ENCODE measurements at regions not wholly inside any gene's neighbourhood (a gene's known extent, or its start where the extent isn't known, plus 50 kb on each side); places are given as distances from the start of the nearest gene placed in this dataset.

DNA sequence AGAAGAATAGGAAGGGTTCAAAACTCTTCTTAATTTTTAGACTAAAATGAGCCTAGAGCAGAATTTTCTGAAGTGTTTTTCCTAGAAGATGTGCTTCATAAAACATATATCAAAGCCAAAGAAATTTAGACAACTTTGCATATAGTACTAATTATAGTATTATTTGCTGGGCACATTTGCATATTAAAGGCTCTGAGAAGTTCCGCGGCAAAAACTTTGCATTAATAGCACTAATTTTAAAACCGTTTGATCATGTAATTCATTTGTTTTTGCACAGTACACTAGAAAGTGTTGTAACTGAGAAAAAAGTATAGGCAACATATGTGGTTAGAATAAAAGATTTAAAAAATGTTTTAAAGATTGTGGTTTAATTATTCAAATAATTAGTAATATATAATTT is 412.0 kb upstream of the NR2F2 start:
- Histone ChIP-seq H3K9me3 (no peaks in the 10 kb centered on the region), H3K27me3 (no peaks in the 10 kb centered on the region), H3K4me1 (no peaks in the 10 kb centered on the region), H3K36me3 (no peaks in the 10 kb centered on the region), H3K27ac (no peak overlapping the region), H3K4me3 (no peak overlapping the region)
- WGBS: 94% methylated on average over 3 of the region's 3 CpGs
- DNase-seq (ENCODE audit: low spot score in 2 of 2): no peak
- TF ChIP-seq POLR2AphosphoS5 (IDR thresholded peaks at IDR 0.05) (no peak), EP300 (IDR thresholded peaks at IDR 0.05) (no peak), POLR2A (IDR thresholded peaks at IDR 0.05) (no peak)
- TF ChIP-seq, protein P1, sequence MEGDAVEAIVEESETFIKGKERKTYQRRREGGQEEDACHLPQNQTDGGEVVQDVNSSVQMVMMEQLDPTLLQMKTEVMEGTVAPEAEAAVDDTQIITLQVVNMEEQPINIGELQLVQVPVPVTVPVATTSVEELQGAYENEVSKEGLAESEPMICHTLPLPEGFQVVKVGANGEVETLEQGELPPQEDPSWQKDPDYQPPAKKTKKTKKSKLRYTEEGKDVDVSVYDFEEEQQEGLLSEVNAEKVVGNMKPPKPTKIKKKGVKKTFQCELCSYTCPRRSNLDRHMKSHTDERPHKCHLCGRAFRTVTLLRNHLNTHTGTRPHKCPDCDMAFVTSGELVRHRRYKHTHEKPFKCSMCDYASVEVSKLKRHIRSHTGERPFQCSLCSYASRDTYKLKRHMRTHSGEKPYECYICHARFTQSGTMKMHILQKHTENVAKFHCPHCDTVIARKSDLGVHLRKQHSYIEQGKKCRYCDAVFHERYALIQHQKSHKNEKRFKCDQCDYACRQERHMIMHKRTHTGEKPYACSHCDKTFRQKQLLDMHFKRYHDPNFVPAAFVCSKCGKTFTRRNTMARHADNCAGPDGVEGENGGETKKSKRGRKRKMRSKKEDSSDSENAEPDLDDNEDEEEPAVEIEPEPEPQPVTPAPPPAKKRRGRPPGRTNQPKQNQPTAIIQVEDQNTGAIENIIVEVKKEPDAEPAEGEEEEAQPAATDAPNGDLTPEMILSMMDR (IDR thresholded peaks at IDR 0.05): no peak

DNA sequence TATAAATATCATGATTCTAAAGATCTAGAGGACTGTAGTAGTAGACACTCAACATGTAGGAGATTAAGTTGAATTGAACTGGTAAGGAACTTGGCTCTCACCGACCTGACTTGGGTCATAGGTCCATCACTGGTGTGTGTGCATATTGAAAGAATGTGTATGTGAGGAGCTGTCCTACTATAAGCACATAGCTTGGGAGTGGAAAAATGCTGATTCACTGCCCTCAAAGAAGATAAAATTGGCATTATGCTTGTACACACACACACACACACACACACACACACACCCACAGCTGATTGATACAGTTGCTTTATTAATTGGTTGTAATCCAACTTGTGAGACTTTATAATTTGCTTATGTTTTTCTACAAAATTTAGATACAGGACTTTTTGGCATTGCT is 411.0 kb upstream of the NR2F2 start:
- WGBS: 83% methylated on average over 1 of the region's 1 CpG
- H3K9me3 ChIP-seq: no peaks in the 10 kb centered on the region
- TF ChIP-seq POLR2AphosphoS5 (IDR thresholded peaks at IDR 0.05) (no peak), EP300 (IDR thresholded peaks at IDR 0.05) (no peak), POLR2A (IDR thresholded peaks at IDR 0.05) (no peak)
- TF ChIP-seq, protein P1 (IDR thresholded peaks at IDR 0.05): no peak

GRCh38 chr15:95921404-95921803 is 409.1 kb upstream of the NR2F2 start:
- Histone ChIP-seq H3K36me3 (no peaks in the 10 kb centered on the region), H3K9me3 (no peaks in the 10 kb centered on the region), H3K4me1 (no peaks in the 10 kb centered on the region), H3K27ac (no peak overlapping the region), H3K4me3 (no peak overlapping the region), H3K27me3 (no peaks in the 10 kb centered on the region)
- DNase-seq (ENCODE audit: low spot score in 2 of 2): no peak
- TF ChIP-seq POLR2A (IDR thresholded peaks at IDR 0.05) (no peak), EP300 (IDR thresholded peaks at IDR 0.05) (no peak), POLR2AphosphoS5 (IDR thresholded peaks at IDR 0.05) (no peak)
- TF ChIP-seq, protein P1 (IDR thresholded peaks at IDR 0.05): no peak

More for the DNA sequence above, 411.0 kb upstream of the NR2F2 start:
- no peaks in the 10 kb centered on the region for H3K36me3 ChIP-seq
- H3K27ac ChIP-seq: no peak overlapping the region
- no peaks in the 10 kb centered on the region for H3K4me1 ChIP-seq
- no peaks in the 10 kb centered on the region for H3K27me3 ChIP-seq
- H3K4me3 ChIP-seq: no peak overlapping the region
- no peak for DNase-seq (ENCODE audit: low spot score in 2 of 2)

GRCh38 chr15:95922431-95922830 is 408.1 kb upstream of the NR2F2 start:
- no peak overlapping the region for H3K4me3 ChIP-seq
- H3K27ac ChIP-seq: no peak overlapping the region
- H3K4me1 ChIP-seq: no peaks in the 10 kb centered on the region
- DNase-seq (ENCODE audit: low spot score in 2 of 2): no peak
- WGBS: 87% methylated on average over 7 of the region's 7 CpGs
- no peak for TF ChIP-seq EP300 (IDR thresholded peaks at IDR 0.05)
- TF ChIP-seq, protein P1 (IDR thresholded peaks at IDR 0.05): no peak
- no peak for TF ChIP-seq POLR2AphosphoS5 (IDR thresholded peaks at IDR 0.05)
- no peak for TF ChIP-seq POLR2A (IDR thresholded peaks at IDR 0.05)
- H3K27me3 ChIP-seq: no peaks in the 10 kb centered on the region
- no peaks in the 10 kb centered on the region for H3K9me3 ChIP-seq
- no peaks in the 10 kb centered on the region for H3K36me3 ChIP-seq

- 82% methylated on average over 4 of the region's 4 CpGs for WGBS
- no peak overlapping the region for H3K4me3 ChIP-seq
- no peaks in the 10 kb centered on the region for H3K36me3 ChIP-seq
- DNase-seq (ENCODE audit: low spot score in 2 of 2): no peak
- no peaks in the 10 kb centered on the region for H3K9me3 ChIP-seq
- H3K27ac ChIP-seq: no peak overlapping the region
- no peaks in the 10 kb centered on the region for H3K27me3 ChIP-seq
- no peaks in the 10 kb centered on the region for H3K4me1 ChIP-seq
- TF ChIP-seq POLR2AphosphoS5 (IDR thresholded peaks at IDR 0.05) (no peak), EP300 (IDR thresholded peaks at IDR 0.05) (no peak), POLR2A (IDR thresholded peaks at IDR 0.05) (no peak)
- TF ChIP-seq, protein P1 (IDR thresholded peaks at IDR 0.05): no peak
These were observed 406.7 kb upstream of the NR2F2 start for GRCh38 chr15:95923792-95924191.

Data from suprapubic skin (tissue), 4 donors.